HT-29 (cell line): ENCODE measurements at regions not wholly inside any gene's neighbourhood (a gene's known extent, or its start where the extent isn't known, plus 50 kb on each side); places are given as distances from the start of the nearest gene placed in this dataset. TPM values are rescaled to one million over a fixed set of nuclear protein-coding genes. Genes with fewer than 3 reads are reported as not detected.

Experiments
- DNase-seq: peaks from one replicate; pipeline ENCODE4 v3.0.0-alpha.2; 2015; ENCODE audit warnings: low spot score
- small RNA-seq: library from RNA; depleted of rRNA; stranded (forward); fragments of <200 nt; gene quantifications from one replicate; pipeline ENCODE3, GENCODE V24; 2014

GRCh38 chr2:184530239-184530638, 68.1 kb upstream of the ZNF804A start:
- no peak for DNase-seq

GRCh38 chr2:184530959-184531358, 67.4 kb upstream of the ZNF804A start:
- no peak for DNase-seq

GRCh38 chr2:184532551-184532950, 65.8 kb upstream of the ZNF804A start:
- DNase-seq, result no peak

GRCh38 chr2:184534986-184535385, 63.3 kb upstream of the ZNF804A start:
- no peak for DNase-seq

- no peak for DNase-seq
These were observed 58.0 kb upstream of the ZNF804A start for GRCh38 chr2:184540246-184540789.

GRCh38 chr2:184541591-184541990, 56.7 kb upstream of the ZNF804A start:
- no peak for DNase-seq

- DNase-seq, result no peak
These were observed 54.5 kb upstream of the ZNF804A start for GRCh38 chr2:184543832-184544231.

Small RNAs in the stretch of these regions (small RNA-seq; reads per million reads assigned to genes)
- gene MIR548AE1, result not detected
